ENCODE measurements at regions not wholly inside any gene's neighbourhood (a gene's known extent, or its start where the extent isn't known, plus 50 kb on each side); places are given as distances from the start of the nearest gene placed in this dataset.
A peak's percentile ranks its signal among the peaks of the same experiment; 100 is the strongest.

DNA sequence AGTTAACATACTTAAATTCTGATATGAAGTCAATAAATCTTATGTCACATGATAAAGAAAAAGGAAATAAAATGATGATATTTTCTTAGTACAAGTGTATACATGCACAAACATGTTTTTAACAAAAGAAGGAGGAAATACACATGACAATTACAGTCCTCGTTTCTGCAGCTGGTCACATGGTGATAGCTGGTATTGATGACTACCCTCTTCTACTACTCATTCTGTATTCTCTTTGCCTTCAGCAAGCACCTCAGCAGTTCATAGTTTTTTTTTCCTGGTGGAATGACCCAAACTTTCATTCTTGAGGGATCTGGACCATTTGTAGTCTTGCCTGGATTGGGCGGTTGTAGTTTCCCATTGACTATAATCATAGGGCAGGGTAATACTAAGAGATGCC is 64.4 kb upstream of the CFAP126 start:
- TF ChIP-seq, protein P1, sequence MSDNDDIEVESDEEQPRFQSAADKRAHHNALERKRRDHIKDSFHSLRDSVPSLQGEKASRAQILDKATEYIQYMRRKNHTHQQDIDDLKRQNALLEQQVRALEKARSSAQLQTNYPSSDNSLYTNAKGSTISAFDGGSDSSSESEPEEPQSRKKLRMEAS (IDR thresholded peaks at IDR 0.05) = no peak
- TF ChIP-seq EZH2 (IDR thresholded peaks at IDR 0.05) (no peak), POLR2A (IDR thresholded peaks at IDR 0.05; ENCODE audit: borderline replicate concordance, extremely low read depth, insufficient read depth, insufficient read length) (no peak), EZH2phosphoT487 (IDR thresholded peaks at IDR 0.05; ENCODE audit: borderline replicate concordance) (no peak), JUND (IDR thresholded peaks at IDR 0.05) (no peak), SRF (IDR thresholded peaks at IDR 0.05; ENCODE audit: low read depth) (no peak), POLR2AphosphoS5 (IDR thresholded peaks at IDR 0.05; ENCODE audit: low read depth, low read length) (no peak)
- no peaks in the 10 kb centered on the region for H3K9me3 ChIP-seq (ENCODE audit: control insufficient read depth in 1 of 2, insufficient read depth in 1 of 2, low read depth in 1 of 2, low read length in 2 of 2)
- H3K4me3 ChIP-seq (replicated peaks in 1 of 2; ENCODE audit: low read depth in 1 of 2, low read length in 2 of 2) = no peak overlapping the region
- peaks cover 2 to 14% of the 10 kb centered on the region in 2 experiments for H3K4me1 ChIP-seq (ENCODE audit: control insufficient read depth in 1 of 2, insufficient read depth in 2 of 2, low read length in 2 of 2)
- CTCF ChIA-PET = no interaction called here
- H3K27ac ChIP-seq (ENCODE audit: low read depth, low read length) = no peak overlapping the region
- RAD21 ChIA-PET (ENCODE audit: low non-redundant PET in 1 of 2, low total read pairs in 2 of 2, uncharacterized antibody in 2 of 2, unreplicated experiment in 2 of 2) = no interaction called here
- no peak overlapping the region for H3K4me2 ChIP-seq (ENCODE audit: low read length)
- BruUV-seq (replicated peaks) = no TSS peak
- H3K36me3 ChIP-seq (ENCODE audit: control insufficient read depth in 1 of 2, insufficient read depth in 2 of 2, low read length in 2 of 2) = no peaks in the 10 kb centered on the region
- ATAC-seq (no peak), DNase-seq (ENCODE audit: low read depth, low spot score) (no peak)
- H4K20me1 ChIP-seq (ENCODE audit: insufficient read depth) = no peaks in the 10 kb centered on the region
- intact Hi-C loops (cut with micrococcal nuclease) = no loop called here
- POLR2A ChIA-PET = no interaction called here
- H3K9ac ChIP-seq (ENCODE audit: low read length) = no peak overlapping the region
- no peaks in the 10 kb centered on the region for H3K9me2 ChIP-seq (ENCODE audit: insufficient read depth)
- H3K27me3 ChIP-seq (ENCODE audit: insufficient read depth, low read length) = no peaks in the 10 kb centered on the region; the same call in 1 of the 2 replicates
- no peaks in the 10 kb centered on the region for H3K79me2 ChIP-seq (ENCODE audit: insufficient read depth, low read length)
- H2AFZ ChIP-seq (ENCODE audit: low read depth, low read length, poor library complexity, severe bottlenecking) = no peak overlapping the region

DNA sequence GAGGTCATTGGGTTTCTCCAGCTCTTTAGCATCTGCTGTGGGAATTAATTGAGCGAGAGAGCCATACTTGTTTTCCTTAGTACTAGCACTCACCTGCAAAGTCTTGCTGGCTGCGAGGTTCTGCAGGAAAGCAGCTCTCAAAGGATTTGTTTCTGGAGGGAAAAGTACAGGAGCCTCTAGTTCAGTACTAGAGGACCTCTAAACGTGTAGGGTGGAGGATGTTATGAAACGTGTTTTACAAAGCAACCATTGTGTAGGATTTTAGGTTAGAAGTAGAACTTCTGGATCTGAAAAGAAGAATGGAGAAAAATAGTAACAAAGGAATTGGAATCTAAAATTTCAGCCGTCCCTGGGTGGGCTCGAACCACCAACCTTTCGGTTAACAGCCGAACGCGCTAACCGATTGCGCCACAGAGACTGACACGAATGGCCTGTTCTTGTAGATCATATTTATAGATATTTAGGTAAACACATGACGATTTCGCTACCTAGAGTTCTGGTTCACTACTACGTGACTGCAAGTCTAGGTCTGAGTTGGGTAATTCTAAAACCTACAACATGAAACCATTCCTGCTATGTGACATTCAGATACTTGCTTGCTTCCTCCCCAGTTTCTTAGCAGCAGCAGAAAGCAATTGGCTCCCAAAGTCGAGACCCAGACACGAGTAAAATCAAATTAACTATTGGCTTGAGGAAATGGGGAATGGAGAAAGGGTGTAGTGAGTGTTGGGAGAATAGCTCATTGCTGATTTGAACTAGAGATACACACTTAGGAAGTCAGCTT is 60.2 kb upstream of the CFAP126 start:
- Histone ChIP-seq H3K36me3 (ENCODE audit: control insufficient read depth in 1 of 2, insufficient read depth in 2 of 2, low read length in 2 of 2) (no peaks in the 10 kb centered on the region), H2AFZ (ENCODE audit: low read depth, low read length, poor library complexity, severe bottlenecking) (peak overlapping the region; percentile 91), H3K4me2 (ENCODE audit: low read length) (peak overlapping the region; percentile 74), H4K20me1 (ENCODE audit: insufficient read depth) (no peaks in the 10 kb centered on the region), H3K9me3 (ENCODE audit: control insufficient read depth in 1 of 2, insufficient read depth in 1 of 2, low read depth in 1 of 2, low read length in 2 of 2) (no peaks in the 10 kb centered on the region), H3K27ac (ENCODE audit: low read depth, low read length) (peak overlapping the region; percentile 41; the same call in 1 of the 2 replicates), H3K9ac (ENCODE audit: low read length) (peak overlapping the region; percentile 10), H3K79me2 (ENCODE audit: insufficient read depth, low read length) (no peaks in the 10 kb centered on the region), H3K9me2 (ENCODE audit: insufficient read depth) (no peaks in the 10 kb centered on the region), H3K4me1 (ENCODE audit: control insufficient read depth in 1 of 2, insufficient read depth in 2 of 2, low read length in 2 of 2) (peaks cover 6 to 20% of the 10 kb centered on the region in 2 experiments), H3K27me3 (ENCODE audit: insufficient read depth, low read length) (no peaks in the 10 kb centered on the region; the same call in 1 of the 2 replicates), H3K4me3 (replicated peaks in 1 of 2; ENCODE audit: low read depth in 1 of 2, low read length in 2 of 2) (peak overlapping the region; percentile 26 to 48; a peak in 3 of 4 replicates)
- intact Hi-C loops (cut with micrococcal nuclease) = no loop called here
- ChIA-PET CTCF (interaction anchor here (3.7 kb wide), 1 partner anchor 12 kb away, joined by 20 read pairs; no protein-coding TSS in a partner anchor), RAD21 (ENCODE audit: low non-redundant PET in 1 of 2, low total read pairs in 2 of 2, uncharacterized antibody in 2 of 2, unreplicated experiment in 2 of 2) (no interaction called here), POLR2A (interaction anchor here (0.7 to 1.1 kb wide), 3 partner anchors 12 to 320 kb away, joined by 3 to 4 read pairs (median 4); no protein-coding TSS in a partner anchor)
- DNase-seq (ENCODE audit: low read depth, low spot score) = peak; percentile 63
- BruUV-seq (replicated peaks) = no TSS peak
- ATAC-seq = peak; percentile 78
- peak; percentile 52; the same call in 1 of the 2 replicates for TF ChIP-seq POLR2AphosphoS5 (IDR thresholded peaks at IDR 0.05; ENCODE audit: low read depth, low read length)
- no peak for TF ChIP-seq TCF7L2 (IDR thresholded peaks at IDR 0.05; ENCODE audit: borderline replicate concordance, extremely low read depth, insufficient read depth, insufficient read length)
- peak; percentile 24 for TF ChIP-seq YY1 (IDR thresholded peaks at IDR 0.05; ENCODE audit: extremely low read depth, insufficient replicate concordance, low read depth, low read length)
- TF ChIP-seq SRF (IDR thresholded peaks at IDR 0.05; ENCODE audit: low read depth) = no peak
- peak; percentile 90; the same call in 1 of the 2 replicates for TF ChIP-seq CBX3 (IDR thresholded peaks at IDR 0.05; ENCODE audit: low read depth)
- TF ChIP-seq SIN3A (IDR thresholded peaks at IDR 0.05; ENCODE audit: low read depth) = peak; percentile 26; the same call in 1 of the 2 replicates
- no peak for TF ChIP-seq EZH2 (IDR thresholded peaks at IDR 0.05)
- TF ChIP-seq CEBPB (IDR thresholded peaks at IDR 0.05; ENCODE audit: low read depth) = peak; percentile 94
- no peak for TF ChIP-seq JUND (IDR thresholded peaks at IDR 0.05)
- TF ChIP-seq FOSL1 (IDR thresholded peaks at IDR 0.05; ENCODE audit: low read depth) = no peak
- TF ChIP-seq, protein P2, sequence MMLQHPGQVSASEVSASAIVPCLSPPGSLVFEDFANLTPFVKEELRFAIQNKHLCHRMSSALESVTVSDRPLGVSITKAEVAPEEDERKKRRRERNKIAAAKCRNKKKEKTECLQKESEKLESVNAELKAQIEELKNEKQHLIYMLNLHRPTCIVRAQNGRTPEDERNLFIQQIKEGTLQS (IDR thresholded peaks at IDR 0.05) = peak; percentile 100
- no peak for TF ChIP-seq EZH2phosphoT487 (IDR thresholded peaks at IDR 0.05; ENCODE audit: borderline replicate concordance)
- TF ChIP-seq, protein P3, sequence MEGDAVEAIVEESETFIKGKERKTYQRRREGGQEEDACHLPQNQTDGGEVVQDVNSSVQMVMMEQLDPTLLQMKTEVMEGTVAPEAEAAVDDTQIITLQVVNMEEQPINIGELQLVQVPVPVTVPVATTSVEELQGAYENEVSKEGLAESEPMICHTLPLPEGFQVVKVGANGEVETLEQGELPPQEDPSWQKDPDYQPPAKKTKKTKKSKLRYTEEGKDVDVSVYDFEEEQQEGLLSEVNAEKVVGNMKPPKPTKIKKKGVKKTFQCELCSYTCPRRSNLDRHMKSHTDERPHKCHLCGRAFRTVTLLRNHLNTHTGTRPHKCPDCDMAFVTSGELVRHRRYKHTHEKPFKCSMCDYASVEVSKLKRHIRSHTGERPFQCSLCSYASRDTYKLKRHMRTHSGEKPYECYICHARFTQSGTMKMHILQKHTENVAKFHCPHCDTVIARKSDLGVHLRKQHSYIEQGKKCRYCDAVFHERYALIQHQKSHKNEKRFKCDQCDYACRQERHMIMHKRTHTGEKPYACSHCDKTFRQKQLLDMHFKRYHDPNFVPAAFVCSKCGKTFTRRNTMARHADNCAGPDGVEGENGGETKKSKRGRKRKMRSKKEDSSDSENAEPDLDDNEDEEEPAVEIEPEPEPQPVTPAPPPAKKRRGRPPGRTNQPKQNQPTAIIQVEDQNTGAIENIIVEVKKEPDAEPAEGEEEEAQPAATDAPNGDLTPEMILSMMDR (IDR thresholded peaks at IDR 0.05 in 2 of 3, conservative IDR thresholded peaks at IDR 0.05 in 1 of 3; ENCODE audit: borderline replicate concordance in 1 of 3, insufficient read depth in 1 of 3, low read depth in 2 of 3, low read length in 2 of 3) = no peak
- TF ChIP-seq ELF1 (IDR thresholded peaks at IDR 0.05; ENCODE audit: borderline replicate concordance, low read depth) = no peak
- TF ChIP-seq ZNF274 (IDR thresholded peaks at IDR 0.05; ENCODE audit: low read depth, low read length) = no peak
- TF ChIP-seq RAD21 (IDR thresholded peaks at IDR 0.05; ENCODE audit: low read depth) = no peak

All from HCT116 (cell line).